GM18909 (cell line): ENCODE measurements at regions not wholly inside any gene's neighbourhood (a gene's known extent, or its start where the extent isn't known, plus 50 kb on each side); places are given as distances from the start of the nearest gene placed in this dataset.

Experiments used
- ATAC-seq: cut with Tn5 transposase; IDR thresholded peaks from one replicate; pipeline ENCODE4 v1.9.1; 2021; ENCODE audit warnings: mild to moderate bottlenecking; ENCODE audit not compliant: unreplicated experiment, poor library complexity

DNA sequence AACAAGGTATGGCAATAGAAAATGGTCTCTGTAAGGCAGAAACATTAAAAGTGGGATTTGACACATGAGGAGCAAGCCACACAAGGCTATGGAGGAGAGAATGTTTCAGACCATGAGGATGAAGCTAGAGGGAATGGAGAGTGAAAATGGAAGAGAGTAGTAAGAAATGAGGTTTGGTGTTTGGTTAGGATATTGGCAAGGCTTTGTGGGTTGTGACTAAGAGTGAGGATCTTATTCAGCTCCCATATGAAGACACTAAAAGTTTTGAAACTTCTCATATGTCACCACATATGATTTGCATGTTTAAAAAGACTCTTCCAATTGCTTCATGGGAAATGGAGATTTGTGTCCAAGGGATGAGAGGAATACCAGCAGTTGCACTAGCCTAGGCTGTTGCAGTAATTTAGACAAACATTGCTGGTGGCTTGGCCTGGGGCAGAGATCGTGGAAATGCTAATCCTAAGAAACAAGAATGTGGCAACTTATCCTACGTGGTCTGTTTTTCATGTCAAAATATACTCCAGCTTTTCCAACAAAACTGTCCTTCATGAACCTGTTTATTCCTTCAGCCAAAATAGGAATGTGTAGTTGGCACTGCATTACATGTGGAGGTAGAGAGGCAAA is 749.0 kb downstream of the PDCD6IP start:
- ATAC-seq, result no peak

DNA sequence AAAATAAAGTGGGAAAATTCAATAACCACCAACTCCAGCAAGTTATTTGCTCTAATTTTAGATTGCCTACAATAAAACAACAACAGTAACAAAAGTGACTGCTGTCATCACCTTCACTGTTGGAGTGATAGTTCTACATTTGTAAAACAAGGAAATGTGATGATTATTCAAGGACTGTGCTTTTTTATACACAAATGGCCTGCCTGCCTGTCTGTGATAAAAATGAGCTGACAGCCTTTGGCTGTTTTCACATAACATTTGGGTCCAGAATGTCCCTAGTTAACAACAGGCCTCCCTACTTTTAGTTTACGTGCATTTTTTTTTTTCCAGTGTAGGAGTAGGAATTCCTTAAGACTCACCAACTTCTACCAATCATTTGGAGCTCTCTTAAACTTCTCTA is 768.8 kb downstream of the PDCD6IP start:
- ATAC-seq, result no peak

DNA sequence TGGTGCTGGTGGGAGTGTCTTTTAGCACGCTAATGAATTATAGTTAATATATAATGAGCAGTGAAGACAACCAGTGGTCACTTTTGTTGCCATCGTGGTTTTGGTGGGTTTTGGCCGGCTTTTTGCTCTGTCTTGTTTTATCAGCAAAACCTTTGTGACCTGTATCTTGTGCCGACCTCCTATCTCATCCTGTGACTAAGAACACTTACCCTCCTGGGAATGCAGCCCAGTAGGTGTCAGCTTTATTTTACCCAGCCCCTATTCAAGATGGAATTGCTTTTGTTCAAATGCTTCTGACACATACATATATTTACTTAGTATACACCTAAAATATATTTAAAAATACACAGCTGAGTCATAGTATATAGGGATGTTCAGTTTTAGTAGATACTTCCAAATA is 770.3 kb downstream of the PDCD6IP start:
- ATAC-seq, result no peak

DNA sequence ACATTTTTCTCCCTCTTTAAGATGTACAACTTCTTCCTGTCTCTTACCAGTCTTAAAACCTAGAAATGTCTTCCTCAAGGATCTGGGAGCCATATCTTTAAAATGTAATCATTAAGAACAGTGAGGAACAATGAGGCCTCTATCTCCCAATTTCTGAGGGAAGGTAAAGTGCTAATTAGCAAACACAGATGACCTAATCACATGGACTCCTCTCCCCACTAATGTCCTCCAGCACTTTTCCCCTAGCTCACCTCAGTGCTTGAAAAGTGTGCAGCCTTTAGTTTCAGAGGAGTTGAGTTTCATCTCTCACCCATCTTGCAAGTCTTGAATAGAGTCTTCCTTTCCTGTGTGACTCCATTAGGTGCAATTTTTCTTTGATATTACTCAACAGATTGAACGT is 771.0 kb downstream of the PDCD6IP start:
- no peak for ATAC-seq

DNA sequence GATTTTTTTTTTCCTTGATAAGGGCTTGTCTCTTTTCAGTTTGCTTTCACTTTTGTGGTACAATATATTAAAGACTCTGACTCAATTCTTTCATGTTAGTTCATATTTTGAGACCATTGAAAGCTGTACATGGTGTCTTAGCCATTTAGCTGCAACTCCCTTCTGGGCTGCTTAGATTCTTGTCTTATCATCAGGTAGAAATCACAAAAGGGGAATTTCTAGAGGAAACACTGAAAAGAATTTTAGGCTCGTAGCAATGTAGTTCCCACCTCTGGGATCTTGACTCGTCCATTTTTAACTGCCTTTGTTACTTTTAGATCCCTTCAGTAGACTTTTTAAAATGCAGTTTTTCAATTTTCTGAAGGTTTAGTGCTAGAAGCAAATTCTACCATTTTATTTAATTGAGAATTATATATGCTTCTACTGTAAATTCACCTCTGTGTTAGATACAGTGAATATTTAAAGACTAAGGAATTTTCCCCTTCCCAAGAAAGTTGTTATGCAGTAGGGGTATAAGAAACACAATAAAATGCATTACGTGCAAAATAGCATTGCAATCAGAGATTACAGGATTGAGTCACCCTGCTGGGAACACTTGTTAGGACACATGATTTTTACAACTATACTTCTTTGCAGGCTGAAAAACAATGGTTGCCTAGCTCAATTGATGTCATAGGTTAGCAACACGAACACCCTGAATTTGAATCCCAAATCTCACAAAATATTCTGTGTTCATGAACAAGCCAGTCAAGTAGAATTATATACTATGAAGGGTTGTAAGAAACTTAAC is 772.7 kb downstream of the PDCD6IP start:
- ATAC-seq, result no peak

DNA sequence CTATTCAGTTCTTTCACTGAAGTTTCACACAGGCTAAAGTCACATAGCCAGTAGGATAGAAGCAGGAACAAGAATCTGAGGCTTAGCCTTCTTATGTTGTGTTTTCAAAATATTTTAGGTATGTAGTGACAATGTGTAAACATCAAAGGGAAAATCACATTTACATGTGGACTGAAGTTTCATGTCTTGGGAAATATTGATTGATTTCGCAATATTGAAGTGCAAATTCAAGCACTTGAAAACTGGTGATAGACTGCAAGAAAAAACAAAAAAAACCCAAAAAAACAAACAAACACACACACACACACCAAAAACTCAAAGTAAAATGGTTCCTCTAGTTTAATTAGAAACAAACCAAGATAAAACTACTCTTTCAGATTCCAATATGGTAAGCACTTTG is 773.3 kb downstream of the PDCD6IP start:
- ATAC-seq, result no peak

DNA sequence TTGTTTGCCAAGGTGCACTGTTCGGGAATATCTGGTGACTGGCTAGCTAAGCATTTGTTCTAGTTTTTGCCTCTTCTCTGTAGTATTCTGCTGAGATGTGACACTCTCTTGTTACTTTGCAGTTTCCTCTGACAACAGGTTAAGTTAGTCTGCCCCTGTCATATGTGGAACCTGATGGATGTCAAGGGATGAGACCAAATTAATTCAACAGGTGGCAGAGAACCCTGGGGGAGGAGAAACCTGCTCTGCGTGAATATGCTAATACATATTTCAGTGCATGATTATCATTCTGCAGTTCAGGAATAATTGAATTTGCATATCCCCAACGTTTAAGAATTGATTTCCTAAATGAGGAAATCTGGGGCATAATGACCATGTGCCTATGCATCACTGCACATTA is 777.3 kb downstream of the PDCD6IP start:
- ATAC-seq, result no peak

DNA sequence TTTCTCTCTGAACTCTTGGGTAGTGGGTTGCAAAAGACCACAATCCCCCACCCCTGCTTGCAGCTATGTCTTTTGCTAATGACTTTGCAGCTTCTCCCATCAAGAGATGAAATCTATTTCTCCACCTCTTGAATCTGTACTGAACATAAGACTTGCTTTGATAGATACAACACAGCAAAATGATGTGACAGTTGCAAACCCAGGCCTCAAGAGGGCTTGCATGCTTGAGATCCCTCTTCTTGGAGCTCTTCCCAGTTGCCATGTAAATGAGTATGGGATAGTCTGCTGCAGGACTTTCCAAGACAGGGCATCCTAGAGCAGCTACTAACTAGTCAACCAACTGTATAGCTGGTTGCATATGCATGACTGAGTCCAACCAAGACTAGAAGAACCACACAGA is 783.6 kb downstream of the PDCD6IP start:
- no peak for ATAC-seq

DNA sequence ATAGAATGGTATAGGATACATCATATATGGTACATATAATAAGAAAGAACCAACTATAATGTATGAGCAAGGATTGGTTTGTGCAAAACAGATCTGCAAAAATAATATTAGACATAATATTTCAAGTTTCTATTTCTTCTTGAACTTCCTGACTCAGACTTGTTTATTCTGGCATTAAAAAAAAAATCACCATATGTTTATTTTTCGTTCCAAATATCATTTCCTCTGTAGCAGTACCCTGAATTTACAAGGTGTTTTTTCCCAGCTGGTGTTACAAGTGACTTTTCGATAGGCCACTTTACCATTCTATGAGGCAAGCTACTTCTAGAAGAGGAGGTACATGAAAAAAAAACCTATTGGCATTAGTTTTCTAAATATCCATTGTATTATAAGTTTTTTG is 785.0 kb downstream of the PDCD6IP start:
- ATAC-seq, result no peak

DNA sequence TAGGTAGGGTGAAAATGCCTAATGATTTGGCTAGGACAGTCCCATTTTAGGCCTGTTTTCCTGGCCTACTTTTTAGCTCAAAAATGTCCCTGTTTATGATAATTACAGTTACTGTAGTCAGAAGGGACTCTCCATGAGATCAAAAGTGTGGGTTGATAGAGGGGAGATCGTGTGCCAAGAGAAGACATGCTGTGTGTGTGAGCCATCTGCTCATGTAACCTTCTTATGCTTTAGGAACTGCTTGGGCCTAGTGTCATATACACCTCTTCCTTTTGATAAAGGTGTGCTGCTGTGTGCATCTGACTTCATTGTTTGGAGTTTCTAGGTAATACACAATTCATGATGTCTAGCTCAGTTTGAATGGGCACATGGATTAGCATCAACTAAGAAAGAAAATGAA is 786.5 kb downstream of the PDCD6IP start:
- no peak for ATAC-seq

DNA sequence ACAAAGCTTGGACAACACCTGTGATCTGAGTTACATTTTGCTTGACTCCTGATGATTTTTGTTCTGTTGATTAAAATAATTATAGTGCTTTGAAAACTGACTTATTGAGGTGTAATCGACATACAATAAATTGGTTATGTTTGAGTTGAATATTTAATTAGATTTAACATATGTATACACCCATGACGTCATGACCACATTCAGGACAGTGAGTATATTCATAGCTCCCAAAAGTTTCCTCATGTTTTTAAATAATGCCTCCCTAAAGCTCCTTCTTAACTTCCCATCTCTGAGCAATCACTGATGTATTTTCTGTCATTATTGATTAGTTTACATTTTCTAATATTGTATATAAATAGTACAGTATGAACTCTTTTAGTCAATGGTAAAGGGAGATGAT is 801.2 kb downstream of the PDCD6IP start:
- ATAC-seq, result no peak

DNA sequence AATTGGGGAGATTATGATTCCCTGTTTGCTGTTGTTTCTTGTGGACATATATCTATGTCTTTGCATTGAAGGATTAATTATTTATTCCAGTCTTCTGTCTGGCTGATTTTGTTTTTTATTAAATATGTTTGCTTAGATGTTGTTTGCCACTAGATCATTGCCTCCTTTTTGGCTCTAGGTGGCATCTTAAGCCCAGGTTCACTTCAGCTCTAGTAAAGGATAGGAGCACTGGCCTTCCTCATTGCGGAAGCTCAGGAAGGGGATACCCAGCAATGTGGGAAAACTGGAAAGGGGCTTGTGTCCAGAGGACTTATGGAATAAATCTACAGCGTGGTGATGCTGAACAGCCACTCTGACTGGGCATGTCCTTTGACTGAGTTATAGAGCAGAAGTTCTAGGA is 821.6 kb downstream of the PDCD6IP start:
- ATAC-seq, result no peak

DNA sequence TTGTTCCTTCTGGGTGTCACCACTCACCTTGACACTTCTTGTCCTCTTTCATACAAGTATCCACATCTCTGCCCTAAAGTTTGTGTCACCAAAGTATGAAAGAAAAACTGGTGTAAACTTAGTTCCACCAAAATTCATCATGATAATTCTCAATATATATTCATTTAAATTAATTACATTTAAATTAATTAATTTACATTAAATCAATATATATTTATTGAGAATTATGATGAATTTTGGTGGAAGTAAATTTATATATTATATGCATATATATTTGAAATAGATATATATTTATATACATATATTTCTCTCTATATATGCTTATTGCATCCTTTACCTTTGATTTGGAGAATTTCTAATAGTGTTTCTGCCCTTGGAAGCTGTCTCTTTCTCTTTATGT is 828.3 kb downstream of the PDCD6IP start:
- ATAC-seq, result no peak

DNA sequence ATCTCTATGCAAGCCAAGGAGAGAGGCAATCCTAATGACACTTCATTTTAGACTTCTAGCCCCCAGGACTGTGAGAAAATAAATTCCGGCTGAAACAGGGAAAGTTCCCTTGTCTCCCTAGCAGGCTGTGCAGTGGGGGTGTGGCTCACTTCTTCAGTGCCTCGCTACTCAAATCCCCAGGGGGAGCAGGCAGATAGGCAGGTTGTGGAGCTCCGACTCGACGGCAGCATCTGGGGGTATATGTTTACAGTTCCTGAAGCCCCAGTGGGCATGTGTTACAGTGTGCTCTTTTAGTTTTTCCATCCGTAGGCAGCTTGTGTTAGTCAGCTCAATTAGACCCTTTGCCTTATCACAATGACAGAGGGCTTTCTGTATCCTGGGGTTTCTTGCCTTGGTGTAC is 836.5 kb downstream of the PDCD6IP start:
- ATAC-seq, result no peak

DNA sequence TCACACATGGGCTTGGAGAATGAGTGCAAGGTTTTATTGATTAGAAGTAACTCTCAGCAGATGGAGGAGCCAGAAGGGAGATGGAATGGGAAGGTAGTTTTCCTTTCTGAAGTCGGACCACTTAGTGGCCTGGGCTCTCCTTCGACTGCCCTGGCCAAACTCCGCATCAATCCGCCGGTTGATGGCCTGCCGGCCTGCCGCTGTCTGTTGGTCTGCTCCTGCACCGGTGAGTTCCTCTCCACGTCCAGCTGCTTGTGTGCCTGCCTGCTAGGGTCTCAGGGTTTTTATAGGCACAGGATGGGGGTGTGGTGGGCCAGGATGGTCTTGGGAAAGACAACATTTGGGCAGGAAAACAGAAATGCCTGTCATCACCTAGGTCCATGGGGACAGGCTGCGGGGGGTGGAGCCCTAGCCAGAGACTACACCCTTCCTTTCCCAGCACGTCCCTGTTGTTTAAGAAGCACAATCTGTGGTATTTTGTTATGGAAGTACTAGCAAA is 837.0 kb downstream of the PDCD6IP start:
- no peak for ATAC-seq

DNA sequence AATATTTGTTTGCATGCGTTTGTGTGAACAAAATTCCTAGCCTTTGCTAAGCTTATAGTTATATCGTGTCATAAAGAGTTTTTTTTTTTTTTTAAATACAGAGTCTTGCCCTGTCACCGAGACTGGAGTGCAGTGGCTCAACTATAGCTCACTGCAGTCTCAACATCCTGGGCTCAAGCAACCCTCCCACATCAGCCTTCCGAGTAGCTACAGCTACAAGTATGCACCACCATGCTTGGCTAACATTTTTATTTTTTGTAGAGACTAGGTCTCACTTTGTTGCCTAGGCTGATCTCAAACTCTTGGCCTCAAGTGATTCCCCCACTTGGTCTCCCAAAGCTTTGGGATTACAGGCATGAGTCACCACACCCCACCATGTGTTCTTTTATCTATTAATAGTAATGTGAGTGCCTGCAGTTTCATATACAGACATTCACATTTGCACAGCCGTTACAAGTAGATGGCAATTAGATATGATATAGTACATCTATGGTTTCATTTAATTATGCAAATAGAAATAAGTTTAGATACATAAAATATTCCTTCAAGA is 848.6 kb downstream of the PDCD6IP start:
- ATAC-seq, result no peak

DNA sequence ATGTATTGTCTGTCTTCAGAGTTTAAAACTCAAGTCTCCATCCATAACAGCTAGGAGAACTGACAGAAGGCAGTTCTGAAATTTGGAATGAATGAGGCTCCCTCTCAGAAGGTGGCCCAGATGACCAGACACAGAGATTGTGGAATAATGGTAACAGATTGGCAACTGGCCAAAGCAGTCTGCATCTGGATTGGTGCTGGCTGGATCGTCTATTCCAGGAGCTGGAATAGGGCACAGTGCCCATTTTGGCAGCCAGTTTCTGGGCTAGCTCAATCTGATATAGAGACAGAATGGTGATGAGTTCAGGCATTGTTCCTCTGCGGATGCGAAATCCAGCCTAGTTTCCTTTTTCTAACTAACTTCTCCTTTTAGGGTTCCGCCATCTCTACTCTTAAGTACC is 851.7 kb downstream of the PDCD6IP start:
- ATAC-seq, result no peak

DNA sequence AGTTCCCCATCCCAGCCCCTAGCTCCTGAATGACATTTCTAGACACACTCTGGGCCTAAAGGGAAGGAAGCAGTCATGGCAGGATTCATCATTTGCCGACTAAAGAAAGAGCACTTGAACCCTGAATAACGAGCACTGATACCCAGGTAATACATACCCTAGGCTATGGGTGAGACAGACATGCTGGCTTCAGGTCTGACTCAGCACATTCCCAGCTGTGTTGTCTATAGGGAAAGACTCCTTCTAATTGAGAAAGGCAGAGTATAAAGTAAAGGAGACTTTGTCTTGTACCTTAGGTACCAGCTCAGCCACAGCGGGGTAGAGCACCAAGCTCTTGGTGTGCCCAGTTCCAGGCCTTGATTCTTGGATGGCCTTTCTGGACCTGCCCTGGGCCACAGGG is 870.5 kb downstream of the PDCD6IP start:
- no peak for ATAC-seq

DNA sequence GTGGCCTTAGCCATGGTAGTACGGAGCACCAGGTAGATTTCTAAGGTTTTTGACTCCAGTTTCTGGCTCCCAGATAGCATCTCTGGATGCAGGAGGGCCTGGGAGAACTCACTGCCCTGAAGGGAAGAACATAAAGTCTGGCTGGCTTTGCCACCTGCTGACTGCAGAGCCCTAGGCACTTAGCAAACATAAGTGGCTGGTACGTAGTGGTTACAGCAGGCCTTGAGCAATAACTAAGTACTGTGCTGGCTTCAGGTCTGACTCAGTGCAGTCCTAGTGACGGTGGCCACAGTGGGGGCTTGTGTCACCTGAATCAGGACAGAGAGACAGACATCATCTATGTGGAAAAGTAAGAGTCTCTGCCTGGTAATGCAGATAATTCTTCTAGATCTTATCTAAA is 871.1 kb downstream of the PDCD6IP start:
- no peak for ATAC-seq

DNA sequence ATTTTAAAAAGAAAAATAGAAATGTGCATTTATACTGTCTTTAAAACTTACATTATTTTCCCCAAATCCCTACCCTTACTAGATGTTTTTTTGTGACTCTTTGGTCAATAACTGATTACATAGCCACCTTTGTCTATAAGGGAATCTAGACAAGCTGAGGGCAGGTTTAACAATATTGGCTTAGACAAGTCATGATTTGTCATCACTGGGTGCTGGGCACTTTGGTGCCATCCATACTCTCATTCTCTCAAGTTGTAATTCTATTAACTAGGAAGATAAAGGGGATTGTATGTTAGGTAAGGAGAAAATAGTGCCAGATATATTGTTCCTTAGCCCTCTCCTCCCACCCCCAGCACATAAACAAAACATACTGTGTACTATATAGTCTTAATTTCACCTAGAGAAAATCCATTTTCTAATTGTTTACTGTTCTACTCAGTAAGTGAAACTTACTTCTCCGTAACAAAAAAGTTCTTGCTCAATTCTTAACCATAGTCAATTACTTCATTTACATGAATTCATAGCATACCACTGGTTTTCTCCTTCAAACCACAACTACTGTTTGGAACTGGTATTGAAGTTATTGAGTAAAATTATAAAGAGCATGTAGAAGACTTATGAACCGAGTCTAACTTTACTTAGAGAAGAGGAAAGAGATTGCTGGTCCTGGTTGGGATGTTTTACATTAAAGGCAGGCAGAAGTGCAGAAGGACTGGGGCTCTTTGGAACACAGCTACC is 877.1 kb downstream of the PDCD6IP start:
- ATAC-seq, result no peak

DNA sequence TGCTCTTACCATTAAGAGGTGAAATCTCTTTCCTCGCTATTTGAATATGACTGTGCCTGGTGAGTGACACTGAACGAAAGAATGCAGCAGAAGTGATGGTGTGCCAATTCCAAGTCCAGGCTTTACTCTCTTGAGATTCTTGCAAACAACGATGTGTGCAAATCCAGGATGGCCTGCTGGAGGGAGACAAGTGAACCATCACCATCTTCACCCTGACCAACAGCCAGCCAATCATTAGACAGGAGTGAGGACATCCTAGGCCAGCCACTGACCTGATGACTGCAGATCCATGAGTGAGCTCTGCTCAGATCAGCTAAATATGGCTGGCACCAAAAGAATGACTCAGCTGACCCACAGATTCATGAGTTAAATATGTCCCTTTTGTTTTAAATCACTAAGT is 878.0 kb downstream of the PDCD6IP start:
- ATAC-seq, result no peak
